Mucosa of stomach (tissue), 1 donor: ENCODE measurements at regions not wholly inside any gene's neighbourhood (a gene's known extent, or its start where the extent isn't known, plus 50 kb on each side); places are given as distances from the start of the nearest gene placed in this dataset.

ENCODE experiments used
- H3K27me3 ChIP-seq: one replicate; pipeline ENCODE4 v1.7.0; 2013; ENCODE audit warnings: mild to moderate bottlenecking, low read length; ENCODE audit not compliant: control insufficient read depth, insufficient read depth
- H3K36me3 ChIP-seq: one replicate; pipeline ENCODE4 v1.7.0; 2013; ENCODE audit warnings: low read length; ENCODE audit not compliant: control insufficient read depth, insufficient read depth
- H3K4me1 ChIP-seq: one replicate; pipeline ENCODE4 v1.7.0; 2013; ENCODE audit warnings: mild to moderate bottlenecking, low read length; ENCODE audit not compliant: control insufficient read depth, insufficient read depth
- H3K4me3 ChIP-seq: one replicate; pipeline ENCODE4 v1.7.0; 2013; ENCODE audit warnings: low read length
- H3K9ac ChIP-seq: one replicate; pipeline ENCODE4 v1.7.0; 2013; ENCODE audit warnings: mild to moderate bottlenecking, low read length, moderate library complexity
- H3K9me3 ChIP-seq: one replicate; pipeline ENCODE4 v1.7.0; 2013; ENCODE audit warnings: mild to moderate bottlenecking, low read length, moderate library complexity; ENCODE audit not compliant: control insufficient read depth
- donor health status: Pancreatic carcinoma.

GRCh38 chr12:115404761-115405470, 720.9 kb upstream of the TBX3 start:
- Histone ChIP-seq H3K9ac (no peak overlapping the region), H3K4me1 (no peaks in the 10 kb centered on the region), H3K36me3 (no peaks in the 10 kb centered on the region), H3K27me3 (no peaks in the 10 kb centered on the region), H3K9me3 (no peaks in the 10 kb centered on the region), H3K4me3 (no peak overlapping the region)

GRCh38 chr12:115403689-115404088, 719.7 kb upstream of the TBX3 start:
- Histone ChIP-seq H3K9me3 (no peaks in the 10 kb centered on the region), H3K27me3 (no peaks in the 10 kb centered on the region), H3K9ac (no peak overlapping the region), H3K36me3 (no peaks in the 10 kb centered on the region), H3K4me1 (no peaks in the 10 kb centered on the region), H3K4me3 (no peak overlapping the region)

- H3K9ac ChIP-seq: no peak overlapping the region
- no peak overlapping the region for H3K4me3 ChIP-seq
- no peaks in the 10 kb centered on the region for H3K9me3 ChIP-seq
- no peaks in the 10 kb centered on the region for H3K36me3 ChIP-seq
- no peaks in the 10 kb centered on the region for H3K4me1 ChIP-seq
- H3K27me3 ChIP-seq: no peaks in the 10 kb centered on the region
These were observed 719.3 kb upstream of the TBX3 start for GRCh38 chr12:115403253-115403652.

GRCh38 chr12:115402443-115403180, 718.6 kb upstream of the TBX3 start:
- Histone ChIP-seq H3K9ac (no peak overlapping the region), H3K9me3 (no peaks in the 10 kb centered on the region), H3K4me1 (no peaks in the 10 kb centered on the region), H3K36me3 (no peaks in the 10 kb centered on the region), H3K27me3 (no peaks in the 10 kb centered on the region), H3K4me3 (no peak overlapping the region)

- H3K27me3 ChIP-seq: no peaks in the 10 kb centered on the region
- H3K4me3 ChIP-seq: no peak overlapping the region
- no peaks in the 10 kb centered on the region for H3K4me1 ChIP-seq
- H3K36me3 ChIP-seq: no peaks in the 10 kb centered on the region
- no peaks in the 10 kb centered on the region for H3K9me3 ChIP-seq
- H3K9ac ChIP-seq: no peak overlapping the region
These were observed 717.8 kb upstream of the TBX3 start for GRCh38 chr12:115401761-115402160.

- H3K27me3 ChIP-seq: no peaks in the 10 kb centered on the region
- no peaks in the 10 kb centered on the region for H3K36me3 ChIP-seq
- H3K9me3 ChIP-seq: no peaks in the 10 kb centered on the region
- no peak overlapping the region for H3K9ac ChIP-seq
- H3K4me1 ChIP-seq: peaks cover 6% of the 10 kb centered on the region
- no peak overlapping the region for H3K4me3 ChIP-seq
These were observed 716.0 kb upstream of the TBX3 start for GRCh38 chr12:115400011-115400410.

- Histone ChIP-seq H3K9ac (no peak overlapping the region), H3K4me1 (peaks cover 11% of the 10 kb centered on the region), H3K9me3 (no peaks in the 10 kb centered on the region), H3K36me3 (no peaks in the 10 kb centered on the region), H3K4me3 (no peak overlapping the region), H3K27me3 (no peaks in the 10 kb centered on the region)
These were observed 714.4 kb upstream of the TBX3 start for GRCh38 chr12:115398311-115398781.

- no peak overlapping the region for H3K9ac ChIP-seq
- no peaks in the 10 kb centered on the region for H3K27me3 ChIP-seq
These were observed 712.6 kb upstream of the TBX3 start for GRCh38 chr12:115396567-115396966.

GRCh38 chr12:115394496-115395220, 710.7 kb upstream of the TBX3 start:
- Histone ChIP-seq H3K4me3 (no peak overlapping the region), H3K4me1 (peaks cover 11% of the 10 kb centered on the region), H3K9ac (no peak overlapping the region), H3K27me3 (no peaks in the 10 kb centered on the region), H3K36me3 (no peaks in the 10 kb centered on the region), H3K9me3 (no peaks in the 10 kb centered on the region)

More at GRCh38 chr12:115396567-115396966, 712.6 kb upstream of the TBX3 start:
- H3K4me3 ChIP-seq: no peak overlapping the region
- H3K36me3 ChIP-seq: no peaks in the 10 kb centered on the region
- no peaks in the 10 kb centered on the region for H3K9me3 ChIP-seq
- peaks cover 11% of the 10 kb centered on the region for H3K4me1 ChIP-seq

GRCh38 chr12:115388139-115388538, 704.2 kb upstream of the TBX3 start:
- Histone ChIP-seq H3K4me1 (no peaks in the 10 kb centered on the region), H3K27me3 (no peaks in the 10 kb centered on the region), H3K9ac (no peak overlapping the region), H3K4me3 (no peak overlapping the region), H3K9me3 (no peaks in the 10 kb centered on the region), H3K36me3 (no peaks in the 10 kb centered on the region)

- H3K27me3 ChIP-seq: no peaks in the 10 kb centered on the region
- H3K36me3 ChIP-seq: no peaks in the 10 kb centered on the region
- no peak overlapping the region for H3K9ac ChIP-seq
- H3K4me3 ChIP-seq: no peak overlapping the region
- no peaks in the 10 kb centered on the region for H3K9me3 ChIP-seq
- no peaks in the 10 kb centered on the region for H3K4me1 ChIP-seq
These were observed 703.5 kb upstream of the TBX3 start for GRCh38 chr12:115387467-115387901.

GRCh38 chr12:115386946-115387345, 703.0 kb upstream of the TBX3 start:
- no peaks in the 10 kb centered on the region for H3K4me1 ChIP-seq

More at GRCh38 chr12:115386946-115387345, 703.0 kb upstream of the TBX3 start:
- no peaks in the 10 kb centered on the region for H3K36me3 ChIP-seq
- no peaks in the 10 kb centered on the region for H3K9me3 ChIP-seq
- no peaks in the 10 kb centered on the region for H3K27me3 ChIP-seq
- H3K4me3 ChIP-seq: no peak overlapping the region
- no peak overlapping the region for H3K9ac ChIP-seq
